GM08714 (cell line): ENCODE measurements at regions not wholly inside any gene's neighbourhood (a gene's known extent, or its start where the extent isn't known, plus 50 kb on each side); places are given as distances from the start of the nearest gene placed in this dataset.

Source experiments
- H3K4me3 ChIP-seq: fragments of 200-500 bp; sonication (Bioruptor generic); 2 replicates; pipeline ENCODE4 v1.5.1; 2014; ENCODE audit warnings: mild to moderate bottlenecking, low read length, inconsistent platforms
- ZNF274 ChIP-seq: IDR thresholded peaks from 2 replicates; pipeline ENCODE4 v1.6.1; 2012; ENCODE audit warnings: mild to moderate bottlenecking, low read depth, low read length

- no peak for TF ChIP-seq ZNF274
- peak overlapping the region; percentile 71 for H3K4me3 ChIP-seq
Observed at GRCh38 chr17:77453613-77454241, 313.0 kb downstream of the SEC14L1 start.

GRCh38 chr17:77454242-77455095 lies 313.7 kb downstream of the SEC14L1 start:
- H3K4me3 ChIP-seq, result peak overlapping the region; percentile 71

GRCh38 chr17:77455111-77455890 lies 314.5 kb downstream of the SEC14L1 start:
- no peak for TF ChIP-seq ZNF274
- peak overlapping the region; percentile 71; the same call in 1 of the 2 replicates for H3K4me3 ChIP-seq

More at GRCh38 chr17:77454242-77455095, 313.7 kb downstream of the SEC14L1 start:
- no peak for TF ChIP-seq ZNF274

- no peak overlapping the region for H3K4me3 ChIP-seq
- no peak for TF ChIP-seq ZNF274
Observed at GRCh38 chr17:77455891-77456260, 315.1 kb downstream of the SEC14L1 start.

- no peak overlapping the region; the same call in 1 of the 2 replicates for H3K4me3 ChIP-seq
- TF ChIP-seq ZNF274, result no peak
Observed at GRCh38 chr17:77456271-77456950, 315.6 kb downstream of the SEC14L1 start.

GRCh38 chr17:77456951-77457548 lies 316.3 kb downstream of the SEC14L1 start:
- H3K4me3 ChIP-seq, result no peak overlapping the region; the same call in 1 of the 2 replicates
- TF ChIP-seq ZNF274, result no peak

GRCh38 chr17:77457572-77458201 lies 316.9 kb downstream of the SEC14L1 start:
- H3K4me3 ChIP-seq, result no peak overlapping the region; the same call in 1 of the 2 replicates
- TF ChIP-seq ZNF274, result no peak

GRCh38 chr17:77458202-77459017 lies 317.6 kb downstream of the SEC14L1 start:
- no peak overlapping the region for H3K4me3 ChIP-seq
- no peak for TF ChIP-seq ZNF274

- TF ChIP-seq ZNF274, result no peak
- no peak overlapping the region; the same call in 1 of the 2 replicates for H3K4me3 ChIP-seq
Observed at GRCh38 chr17:77459018-77459755, 318.4 kb downstream of the SEC14L1 start.

GRCh38 chr17:77460514-77461046 lies 319.8 kb downstream of the SEC14L1 start:
- H3K4me3 ChIP-seq, result peak overlapping the region; percentile 40; the same call in 1 of the 2 replicates
- TF ChIP-seq ZNF274, result no peak
